ENCODE measurements at regions not wholly inside any gene's neighbourhood (a gene's known extent, or its start where the extent isn't known, plus 50 kb on each side); places are given as distances from the start of the nearest gene placed in this dataset.
A peak's percentile ranks its signal among the peaks of the same experiment; 100 is the strongest.

- peak overlapping the region; percentile 55 for H3K27ac Mint-ChIP-seq
- H3K4me3 Mint-ChIP-seq = peak overlapping the region; percentile 20
- H3K9me3 Mint-ChIP-seq = no peaks in the 10 kb centered on the region
- H3K4me1 Mint-ChIP-seq (ENCODE audit: low read depth) = peaks cover 18% of the 10 kb centered on the region
- TF ChIP-seq, protein P1, sequence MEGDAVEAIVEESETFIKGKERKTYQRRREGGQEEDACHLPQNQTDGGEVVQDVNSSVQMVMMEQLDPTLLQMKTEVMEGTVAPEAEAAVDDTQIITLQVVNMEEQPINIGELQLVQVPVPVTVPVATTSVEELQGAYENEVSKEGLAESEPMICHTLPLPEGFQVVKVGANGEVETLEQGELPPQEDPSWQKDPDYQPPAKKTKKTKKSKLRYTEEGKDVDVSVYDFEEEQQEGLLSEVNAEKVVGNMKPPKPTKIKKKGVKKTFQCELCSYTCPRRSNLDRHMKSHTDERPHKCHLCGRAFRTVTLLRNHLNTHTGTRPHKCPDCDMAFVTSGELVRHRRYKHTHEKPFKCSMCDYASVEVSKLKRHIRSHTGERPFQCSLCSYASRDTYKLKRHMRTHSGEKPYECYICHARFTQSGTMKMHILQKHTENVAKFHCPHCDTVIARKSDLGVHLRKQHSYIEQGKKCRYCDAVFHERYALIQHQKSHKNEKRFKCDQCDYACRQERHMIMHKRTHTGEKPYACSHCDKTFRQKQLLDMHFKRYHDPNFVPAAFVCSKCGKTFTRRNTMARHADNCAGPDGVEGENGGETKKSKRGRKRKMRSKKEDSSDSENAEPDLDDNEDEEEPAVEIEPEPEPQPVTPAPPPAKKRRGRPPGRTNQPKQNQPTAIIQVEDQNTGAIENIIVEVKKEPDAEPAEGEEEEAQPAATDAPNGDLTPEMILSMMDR (IDR thresholded peaks at IDR 0.05) = no peak
- H3K27me3 Mint-ChIP-seq (ENCODE audit: insufficient read depth) = peaks cover 4% of the 10 kb centered on the region
- no peaks in the 10 kb centered on the region for H3K36me3 Mint-ChIP-seq (ENCODE audit: low read depth)
- DNase-seq = peak; percentile 86
These were observed 177.4 kb downstream of the TFAP2A start for GRCh38 chr6:10237298-10238038.

GRCh38 chr6:10235344-10235743 is 179.5 kb downstream of the TFAP2A start:
- no peaks in the 10 kb centered on the region for H3K36me3 Mint-ChIP-seq (ENCODE audit: low read depth)
- H3K27ac Mint-ChIP-seq = no peak overlapping the region
- DNase-seq = no peak
- peaks cover 4% of the 10 kb centered on the region for H3K27me3 Mint-ChIP-seq (ENCODE audit: insufficient read depth)
- no peak overlapping the region for H3K4me3 Mint-ChIP-seq
- TF ChIP-seq, protein P1 (IDR thresholded peaks at IDR 0.05) = no peak
- no peaks in the 10 kb centered on the region for H3K9me3 Mint-ChIP-seq
- H3K4me1 Mint-ChIP-seq (ENCODE audit: low read depth) = peaks cover 29% of the 10 kb centered on the region

- DNase-seq = peak; percentile 61
- Mint-ChIP-seq H3K36me3 (ENCODE audit: low read depth) (peaks cover 7% of the 10 kb centered on the region; the same call in 1 of the 2 replicates), H3K27ac (no peak overlapping the region; the same call in 1 of the 2 replicates), H3K4me3 (no peak overlapping the region; the same call in 1 of the 2 replicates), H3K9me3 (peaks cover 16% of the 10 kb centered on the region), H3K4me1 (ENCODE audit: low read depth) (peaks cover 22% of the 10 kb centered on the region), H3K27me3 (ENCODE audit: insufficient read depth) (peaks cover 5% of the 10 kb centered on the region)
- TF ChIP-seq, protein P1 (IDR thresholded peaks at IDR 0.05) = no peak
These were observed 184.3 kb downstream of the TFAP2A start for GRCh38 chr6:10230531-10230930.

DNA sequence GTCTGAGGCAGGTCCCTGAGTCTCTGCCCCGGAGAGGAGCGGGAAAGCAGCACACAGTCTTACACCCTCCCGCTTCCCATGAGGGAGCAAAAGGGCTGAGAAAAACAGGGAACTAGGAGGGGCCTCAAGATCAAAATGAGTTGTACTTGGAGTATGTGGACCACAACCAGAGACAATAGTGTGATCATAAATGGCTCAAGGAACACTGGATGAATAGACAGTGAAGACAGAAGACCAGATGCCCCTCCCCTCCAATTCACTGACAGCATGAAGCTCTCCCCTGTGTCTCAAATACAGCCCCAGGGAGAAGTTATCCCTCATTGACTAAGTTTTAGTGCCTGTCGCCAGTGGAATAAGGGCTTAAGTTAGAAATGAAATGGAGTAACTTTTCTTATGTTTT is 191.0 kb downstream of the TFAP2A start:
- H3K4me1 Mint-ChIP-seq (ENCODE audit: low read depth) = peaks cover 9% of the 10 kb centered on the region
- no peak overlapping the region for H3K4me3 Mint-ChIP-seq
- TF ChIP-seq, protein P1 (IDR thresholded peaks at IDR 0.05) = no peak
- no peak overlapping the region for H3K27ac Mint-ChIP-seq
- peaks cover 7% of the 10 kb centered on the region; the same call in 1 of the 2 replicates for H3K36me3 Mint-ChIP-seq (ENCODE audit: low read depth)
- no peak for DNase-seq
- H3K9me3 Mint-ChIP-seq = peaks cover 16% of the 10 kb centered on the region
- H3K27me3 Mint-ChIP-seq (ENCODE audit: insufficient read depth) = peaks cover 5% of the 10 kb centered on the region

GRCh38 chr6:10221178-10221577 is 193.7 kb downstream of the TFAP2A start:
- H3K4me3 Mint-ChIP-seq = no peak overlapping the region
- peaks cover 11% of the 10 kb centered on the region for H3K4me1 Mint-ChIP-seq (ENCODE audit: low read depth)
- no peaks in the 10 kb centered on the region for H3K36me3 Mint-ChIP-seq (ENCODE audit: low read depth)
- TF ChIP-seq, protein P1 (IDR thresholded peaks at IDR 0.05) = no peak
- no peak overlapping the region for H3K27ac Mint-ChIP-seq
- H3K9me3 Mint-ChIP-seq = no peaks in the 10 kb centered on the region
- peaks cover 4% of the 10 kb centered on the region for H3K27me3 Mint-ChIP-seq (ENCODE audit: insufficient read depth)
- no peak for DNase-seq

All from HFFc6 (cell line).